Omental fat pad (tissue), 3 donors: ENCODE measurements at regions not wholly inside any gene's neighbourhood (a gene's known extent, or its start where the extent isn't known, plus 50 kb on each side); places are given as distances from the start of the nearest gene placed in this dataset.
"Not testable (repeated sequence)": the region's sequence is repeated elsewhere in the genome, so short reads cannot be mapped to it uniquely, and the experiment has no call there.

ENCODE experiments used
- ATAC-seq: fragments of 150-250 bp; one replicate; pipeline ENCODE4 v1.9.1; 2016; ENCODE audit warnings: mild to moderate bottlenecking, moderate library complexity; ENCODE audit not compliant: low FRiP score
- DNase-seq: peaks from one replicate; pipeline ENCODE4 v3.0.0-alpha.2; 2019; ENCODE audit warnings: low spot score
- TF ChIP-seq, protein P1 (sequence below), 3 donors: fragments of 450-650 bp; IDR thresholded peaks; one replicate each; pipeline ENCODE4 v1.5.1; 2016 to 2017; ENCODE audit warnings: antibody characterized with exemption in 3 of 3, mild to moderate bottlenecking in 3 of 3, moderate library complexity in 2 of 3

- DNase-seq (no peak), ATAC-seq (no peak)
- TF ChIP-seq, protein P1, sequence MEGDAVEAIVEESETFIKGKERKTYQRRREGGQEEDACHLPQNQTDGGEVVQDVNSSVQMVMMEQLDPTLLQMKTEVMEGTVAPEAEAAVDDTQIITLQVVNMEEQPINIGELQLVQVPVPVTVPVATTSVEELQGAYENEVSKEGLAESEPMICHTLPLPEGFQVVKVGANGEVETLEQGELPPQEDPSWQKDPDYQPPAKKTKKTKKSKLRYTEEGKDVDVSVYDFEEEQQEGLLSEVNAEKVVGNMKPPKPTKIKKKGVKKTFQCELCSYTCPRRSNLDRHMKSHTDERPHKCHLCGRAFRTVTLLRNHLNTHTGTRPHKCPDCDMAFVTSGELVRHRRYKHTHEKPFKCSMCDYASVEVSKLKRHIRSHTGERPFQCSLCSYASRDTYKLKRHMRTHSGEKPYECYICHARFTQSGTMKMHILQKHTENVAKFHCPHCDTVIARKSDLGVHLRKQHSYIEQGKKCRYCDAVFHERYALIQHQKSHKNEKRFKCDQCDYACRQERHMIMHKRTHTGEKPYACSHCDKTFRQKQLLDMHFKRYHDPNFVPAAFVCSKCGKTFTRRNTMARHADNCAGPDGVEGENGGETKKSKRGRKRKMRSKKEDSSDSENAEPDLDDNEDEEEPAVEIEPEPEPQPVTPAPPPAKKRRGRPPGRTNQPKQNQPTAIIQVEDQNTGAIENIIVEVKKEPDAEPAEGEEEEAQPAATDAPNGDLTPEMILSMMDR (IDR thresholded peaks at IDR 0.05): no peak
Observed at GRCh38 chr1:38773483-38773882, 86.1 kb downstream of the RRAGC start.

DNA sequence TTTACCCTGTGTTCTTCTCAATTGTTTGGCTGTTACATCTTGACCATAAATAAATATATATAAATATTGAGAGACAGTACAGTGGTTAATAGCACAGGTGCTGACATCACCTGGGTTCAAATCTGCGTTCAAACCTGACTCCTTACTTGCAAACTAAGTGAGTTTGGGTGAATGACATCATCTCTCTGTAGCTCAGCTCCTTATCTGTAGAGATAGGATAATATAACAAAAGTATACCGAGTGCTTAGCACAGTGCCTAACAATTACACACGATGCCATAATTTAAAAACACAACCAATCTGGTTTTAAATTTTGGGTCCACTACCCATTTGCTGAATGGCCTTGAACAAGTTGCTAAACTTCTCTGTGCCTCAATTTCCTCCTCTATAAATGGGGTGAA is 86.6 kb downstream of the RRAGC start:
- DNase-seq (no peak), ATAC-seq (no peak)
- TF ChIP-seq, protein P1 (IDR thresholded peaks at IDR 0.05): no peak

GRCh38 chr1:38772026-38772425 is 87.5 kb downstream of the RRAGC start:
- ATAC-seq: no peak
- DNase-seq: no peak
- TF ChIP-seq, protein P1 (IDR thresholded peaks at IDR 0.05): no peak

DNA sequence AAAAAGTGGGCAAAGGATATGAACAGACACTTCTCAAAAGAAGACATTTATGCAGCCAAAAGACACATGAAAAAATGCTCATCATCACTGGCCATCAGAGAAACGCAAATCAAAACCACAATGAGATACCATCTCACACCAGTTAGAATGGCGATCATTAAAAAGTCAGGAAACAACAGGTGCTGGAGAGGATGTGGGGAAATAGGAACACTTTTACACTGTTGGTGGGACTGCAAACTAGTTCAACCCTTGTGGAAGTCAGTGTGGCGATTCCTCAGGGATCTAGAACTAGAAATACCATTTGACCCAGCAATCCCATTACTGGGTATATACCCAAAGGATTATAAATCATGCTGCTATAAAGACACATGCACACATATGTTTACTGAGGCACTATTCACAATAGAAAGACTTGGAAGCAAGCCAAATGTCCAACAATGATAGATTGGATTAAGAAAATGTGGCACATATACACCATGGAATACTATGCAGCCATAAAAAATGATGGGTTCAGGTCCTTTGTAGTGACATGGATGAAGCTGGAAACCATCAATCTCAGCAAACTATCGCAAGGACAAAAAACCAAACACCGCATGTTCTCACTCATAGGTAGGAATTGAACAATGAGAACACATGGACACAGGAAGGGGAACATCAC is 88.9 kb downstream of the RRAGC start:
- not testable (repeated sequence) for ATAC-seq, DNase-seq

DNA sequence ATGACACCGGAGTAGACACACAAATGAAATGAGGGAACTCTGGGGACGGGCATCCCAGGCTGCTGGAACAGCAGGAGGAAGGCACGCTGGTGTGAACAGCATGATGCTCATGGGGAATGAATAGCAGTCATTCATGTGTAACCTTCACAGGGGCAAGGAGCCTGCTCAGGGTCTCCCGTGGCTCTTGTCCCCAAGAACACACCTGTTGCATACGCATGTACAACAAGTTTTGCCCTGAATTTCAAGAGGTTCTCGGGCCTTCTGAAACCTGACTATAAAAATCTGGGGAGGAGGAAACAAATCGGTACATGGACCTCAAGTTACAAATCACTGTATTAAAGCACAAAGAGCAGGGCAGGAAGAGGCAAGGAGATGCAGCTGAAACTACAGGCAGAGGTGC is 93.4 kb downstream of the RRAGC start:
- DNase-seq (no peak), ATAC-seq (no peak)
- TF ChIP-seq, protein P1 (IDR thresholded peaks at IDR 0.05): no peak

GRCh38 chr1:38763121-38763520 is 96.5 kb downstream of the RRAGC start:
- DNase-seq (no peak), ATAC-seq (no peak)
- TF ChIP-seq, protein P1 (IDR thresholded peaks at IDR 0.05): no peak

DNA sequence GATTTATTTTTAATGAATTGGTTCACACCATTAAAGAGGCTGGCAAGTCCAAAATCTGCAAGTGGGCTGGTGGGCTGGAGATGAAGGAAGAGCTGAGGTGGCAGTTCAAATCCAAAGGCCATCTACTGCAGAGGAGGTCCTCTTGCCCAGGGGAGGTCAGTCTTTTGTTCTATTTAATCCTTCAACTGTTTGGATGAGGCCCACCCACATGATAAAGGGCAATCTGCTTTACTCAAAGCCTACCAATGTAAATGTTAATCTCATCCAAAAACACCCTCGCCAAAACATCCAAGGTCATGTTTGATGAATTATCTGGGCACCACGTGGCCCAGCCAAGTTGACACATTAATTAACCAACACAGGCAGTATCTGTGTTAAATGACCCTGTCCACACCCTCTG is 99.0 kb downstream of the RRAGC start:
- TF ChIP-seq, protein P1 (IDR thresholded peaks at IDR 0.05): no peak
- no peak for DNase-seq
- no peak for ATAC-seq
